Loucy (cell line): ENCODE measurements at regions not wholly inside any gene's neighbourhood (a gene's known extent, or its start where the extent isn't known, plus 50 kb on each side); places are given as distances from the start of the nearest gene placed in this dataset.

Source experiments
- H2AFZ ChIP-seq: fragments of 200-600 bp; sonication (generic); 2 replicates; pipeline ENCODE4 v1.6.0; 2016; ENCODE audit warnings: antibody characterized with exemption, mild to moderate bottlenecking, low read length, moderate library complexity
- H3F3A ChIP-seq: fragments of 200-600 bp; 2 replicates; pipeline ENCODE4 v1.6.0; 2016; ENCODE audit warnings: antibody characterized with exemption, low read depth, mild to moderate bottlenecking
- H3K27me3 ChIP-seq: fragments of 200-600 bp; sonication (generic); 2 replicates; pipeline ENCODE4 v1.6.1; 2014; ENCODE audit warnings: low read length, mild to moderate bottlenecking; ENCODE audit not compliant: insufficient read depth, poor library complexity, severe bottlenecking
- H3K36me3 ChIP-seq: fragments of 200-600 bp; sonication (generic); 2 replicates; pipeline ENCODE4 v1.6.1; 2016; ENCODE audit warnings: low read length; ENCODE audit not compliant: insufficient read depth
- H3K4me1 ChIP-seq: fragments of 200-600 bp; sonication (generic); 2 replicates; pipeline ENCODE4 v1.5.1; 2014; ENCODE audit warnings: low read length, mild to moderate bottlenecking; ENCODE audit not compliant: insufficient read depth, poor library complexity, severe bottlenecking
- H3K4me2 ChIP-seq: fragments of 200-600 bp; sonication (generic); 2 replicates; pipeline ENCODE4 v1.6.0; 2014; ENCODE audit warnings: antibody characterized with exemption, low read length, low read depth, mild to moderate bottlenecking; ENCODE audit not compliant: poor library complexity, severe bottlenecking
- H3K4me3 ChIP-seq: fragments of 200-600 bp; sonication (generic); 2 replicates; pipeline ENCODE4 v1.5.1; 2014; ENCODE audit warnings: low read length, mild to moderate bottlenecking, mixed read lengths; ENCODE audit not compliant: poor library complexity, severe bottlenecking
- H3K79me2 ChIP-seq: fragments of 200-600 bp; sonication (generic); 2 replicates; pipeline ENCODE4 v1.6.1; 2014; ENCODE audit warnings: low read length; ENCODE audit not compliant: insufficient read depth
- H3K9ac ChIP-seq: fragments of 200-600 bp; sonication (generic); 2 replicates; pipeline ENCODE4 v1.6.0; 2014; ENCODE audit warnings: mild to moderate bottlenecking, low read depth, low read length, moderate library complexity; ENCODE audit not compliant: poor library complexity, severe bottlenecking
- H3K9me2 ChIP-seq: fragments of 200-600 bp; sonication (generic); replicated peaks from 2 replicates; pipeline ENCODE4 v1.6.1; 2016; ENCODE audit warnings: low read depth, low read length, mixed read lengths
- H3K9me3 ChIP-seq: fragments of 200-600 bp; sonication (generic); 2 replicates; pipeline ENCODE4 v1.6.1; 2014; ENCODE audit warnings: mild to moderate bottlenecking, antibody characterized with exemption, low read length, low read depth; ENCODE audit not compliant: insufficient read depth
- H4K20me1 ChIP-seq: fragments of 200-600 bp; sonication (generic); 2 replicates; pipeline ENCODE4 v1.6.0; 2014; ENCODE audit warnings: antibody characterized with exemption, low read length, mild to moderate bottlenecking; ENCODE audit not compliant: insufficient read depth, poor library complexity, severe bottlenecking
- CTCF ChIP-seq: fragments of 200-600 bp; sonication (generic); conservative IDR thresholded peaks from 2 replicates; pipeline ENCODE4 v1.5.1; 2014; ENCODE audit warnings: mild to moderate bottlenecking, antibody characterized with exemption, low read length
- EZH2phosphoT487 ChIP-seq: fragments of 200-600 bp; IDR thresholded peaks from 2 replicates; pipeline ENCODE4 v1.6.1; 2018; ENCODE audit warnings: antibody characterized with exemption, mild to moderate bottlenecking, moderate library complexity, borderline replicate concordance

- Histone ChIP-seq H2AFZ (no peak overlapping the region), H3K9me2 (no peaks in the 10 kb centered on the region)
Measured at GRCh38 chr4:180942367-180942916, 1300.8 kb upstream of the TENM3 start.

GRCh38 chr4:180946188-180946587 lies 1297.0 kb upstream of the TENM3 start:
- Histone ChIP-seq H3K4me3 (no peak overlapping the region), H3K4me2 (no peak overlapping the region), H3K79me2 (no peaks in the 10 kb centered on the region), H3K9me2 (no peaks in the 10 kb centered on the region), H3K36me3 (no peaks in the 10 kb centered on the region), H3K9me3 (no peaks in the 10 kb centered on the region), H3K27me3 (no peaks in the 10 kb centered on the region), H3K9ac (no peak overlapping the region), H4K20me1 (no peaks in the 10 kb centered on the region), H3K4me1 (no peaks in the 10 kb centered on the region), H3F3A (no peaks in the 10 kb centered on the region), H2AFZ (no peak overlapping the region)
- no peak for TF ChIP-seq CTCF
- TF ChIP-seq EZH2phosphoT487 = no peak

More at GRCh38 chr4:180942367-180942916, 1300.8 kb upstream of the TENM3 start:
- Histone ChIP-seq H3F3A (no peaks in the 10 kb centered on the region), H3K9me3 (no peaks in the 10 kb centered on the region), H3K36me3 (no peaks in the 10 kb centered on the region), H3K4me1 (no peaks in the 10 kb centered on the region), H3K4me3 (no peak overlapping the region), H3K79me2 (no peaks in the 10 kb centered on the region), H3K9ac (no peak overlapping the region), H3K4me2 (no peak overlapping the region), H3K27me3 (no peaks in the 10 kb centered on the region), H4K20me1 (no peaks in the 10 kb centered on the region)
- TF ChIP-seq CTCF = no peak
- no peak for TF ChIP-seq EZH2phosphoT487

- H3K36me3 ChIP-seq = no peaks in the 10 kb centered on the region
Measured at GRCh38 chr4:180947425-180947824, 1295.8 kb upstream of the TENM3 start.

More at GRCh38 chr4:180947425-180947824, 1295.8 kb upstream of the TENM3 start:
- Histone ChIP-seq H3K4me1 (no peaks in the 10 kb centered on the region), H2AFZ (no peak overlapping the region), H3K27me3 (no peaks in the 10 kb centered on the region), H3K9me3 (no peaks in the 10 kb centered on the region), H3K9me2 (no peaks in the 10 kb centered on the region), H3F3A (no peaks in the 10 kb centered on the region), H3K79me2 (no peaks in the 10 kb centered on the region), H3K4me2 (no peak overlapping the region), H4K20me1 (no peaks in the 10 kb centered on the region), H3K9ac (no peak overlapping the region), H3K4me3 (no peak overlapping the region)
- no peak for TF ChIP-seq EZH2phosphoT487
- peak; percentile 22; the same call in 1 of the 2 replicates for TF ChIP-seq CTCF
